ENCODE measurements at regions not wholly inside any gene's neighbourhood (a gene's known extent, or its start where the extent isn't known, plus 50 kb on each side); places are given as distances from the start of the nearest gene placed in this dataset.
"Not testable (repeated sequence)": the region's sequence is repeated elsewhere in the genome, so short reads cannot be mapped to it uniquely, and the experiment has no call there.

DNA sequence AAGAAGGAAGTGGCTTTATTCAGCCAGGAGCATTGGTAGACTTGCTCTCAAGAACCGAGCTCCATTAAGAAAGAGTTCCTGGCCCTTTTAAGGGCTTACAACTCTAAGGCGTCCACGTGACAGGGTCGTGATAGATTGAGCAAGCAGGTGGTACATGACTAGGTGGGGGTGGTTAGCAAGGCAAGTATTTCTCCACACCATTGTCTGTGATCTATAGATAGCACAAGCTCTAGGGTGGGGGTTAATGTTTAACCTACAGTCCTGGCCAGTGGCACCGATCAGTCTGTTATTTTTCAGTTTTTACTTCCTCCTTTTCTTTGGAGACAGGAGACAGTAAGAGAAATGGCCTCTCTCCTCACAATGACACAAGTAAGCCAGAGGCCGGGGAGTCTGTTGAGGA lies 215.1 kb downstream of the UQCRFS1 start:
- not testable (repeated sequence) for TF ChIP-seq CTCF (IDR thresholded peaks at IDR 0.05; ENCODE audit: low read depth, low read length); POLR2A (IDR thresholded peaks at IDR 0.05; ENCODE audit: extremely low read depth, insufficient read length); MYC (IDR thresholded peaks at IDR 0.05; ENCODE audit: low read depth, low read length)
